ENCODE measurements at regions not wholly inside any gene's neighbourhood (a gene's known extent, or its start where the extent isn't known, plus 50 kb on each side); places are given as distances from the start of the nearest gene placed in this dataset.

GRCh38 chr12:87796961-87797516 lies 232.2 kb downstream of the C12orf50 start:
- no peak overlapping the region for H2BK120ac ChIP-seq (ENCODE audit: low read depth, low read length)
- DNase-seq, result no peak
- no peak overlapping the region for H3K4me2 ChIP-seq (ENCODE audit: low read length)
- H3K79me1 ChIP-seq (ENCODE audit: low read length), result no peaks in the 10 kb centered on the region
- no peak overlapping the region for H2AK5ac ChIP-seq (ENCODE audit: low read length)
- H3K9ac ChIP-seq (ENCODE audit: low read length), result no peak overlapping the region
- no peaks in the 10 kb centered on the region for H3K36me3 ChIP-seq (ENCODE audit: control insufficient read depth, insufficient read depth, low read length)
- no peak overlapping the region for H4K8ac ChIP-seq (ENCODE audit: low read depth, low read length)
- WGBS (ENCODE audit: extremely low coverage, insufficient coverage, low lambda C conversion rate), result no CpG with 5 or more reads among the region's 1 CpG
- H3K27ac ChIP-seq (ENCODE audit: low read depth, low read length), result no peak overlapping the region
- H3K4me1 ChIP-seq (ENCODE audit: control insufficient read depth, low read depth, low read length), result no peaks in the 10 kb centered on the region
- no peak overlapping the region for H2BK5ac ChIP-seq (ENCODE audit: low read length)
- no peak overlapping the region for H3K56ac ChIP-seq (ENCODE audit: low read length)
- H2BK15ac ChIP-seq (replicated peaks; ENCODE audit: low read depth), result no peak overlapping the region
- no peak overlapping the region for H3K18ac ChIP-seq (ENCODE audit: low read length)
- H3K23ac ChIP-seq (ENCODE audit: low read length), result no peak overlapping the region
- H3K27me3 ChIP-seq (ENCODE audit: insufficient read depth, low read length, poor library complexity), result no peaks in the 10 kb centered on the region
- H3K79me2 ChIP-seq (ENCODE audit: control insufficient read depth, insufficient read depth, low read length), result no peaks in the 10 kb centered on the region
- no peak overlapping the region for H4K5ac ChIP-seq (ENCODE audit: low read length)
- H3K4me3 ChIP-seq (ENCODE audit: low read length), result no peak overlapping the region
- H3K4ac ChIP-seq (ENCODE audit: low read depth, low read length), result no peak overlapping the region

GRCh38 chr12:87795555-87795954 lies 233.6 kb downstream of the C12orf50 start:
- Histone ChIP-seq H2AK5ac (ENCODE audit: low read length) (no peak overlapping the region), H3K27me3 (ENCODE audit: insufficient read depth, low read length, poor library complexity) (no peaks in the 10 kb centered on the region), H3K4ac (ENCODE audit: low read depth, low read length) (no peak overlapping the region), H2BK5ac (ENCODE audit: low read length) (no peak overlapping the region), H3K4me2 (ENCODE audit: low read length) (no peak overlapping the region), H3K27ac (ENCODE audit: low read depth, low read length) (no peak overlapping the region), H4K8ac (ENCODE audit: low read depth, low read length) (no peak overlapping the region), H2BK120ac (ENCODE audit: low read depth, low read length) (no peak overlapping the region), H3K36me3 (ENCODE audit: control insufficient read depth, insufficient read depth, low read length) (no peaks in the 10 kb centered on the region), H2BK15ac (replicated peaks; ENCODE audit: low read depth) (no peak overlapping the region), H3K18ac (ENCODE audit: low read length) (no peak overlapping the region), H3K79me1 (ENCODE audit: low read length) (no peaks in the 10 kb centered on the region), H3K56ac (ENCODE audit: low read length) (no peak overlapping the region), H3K4me3 (ENCODE audit: low read length) (no peak overlapping the region), H3K4me1 (ENCODE audit: control insufficient read depth, low read depth, low read length) (no peaks in the 10 kb centered on the region), H4K5ac (ENCODE audit: low read length) (no peak overlapping the region), H3K23ac (ENCODE audit: low read length) (no peak overlapping the region), H3K9ac (ENCODE audit: low read length) (no peak overlapping the region), H3K79me2 (ENCODE audit: control insufficient read depth, insufficient read depth, low read length) (no peaks in the 10 kb centered on the region)
- WGBS (ENCODE audit: extremely low coverage, insufficient coverage, low lambda C conversion rate), result no CpG with 5 or more reads among the region's 2 CpGs
- DNase-seq, result no peak

- Histone ChIP-seq H3K4me3 (ENCODE audit: low read length) (no peak overlapping the region), H3K56ac (ENCODE audit: low read length) (no peak overlapping the region), H3K23ac (ENCODE audit: low read length) (no peak overlapping the region), H2BK15ac (replicated peaks; ENCODE audit: low read depth) (no peak overlapping the region), H2BK5ac (ENCODE audit: low read length) (no peak overlapping the region), H4K8ac (ENCODE audit: low read depth, low read length) (no peak overlapping the region), H3K18ac (ENCODE audit: low read length) (no peak overlapping the region), H3K27me3 (ENCODE audit: insufficient read depth, low read length, poor library complexity) (no peaks in the 10 kb centered on the region), H3K9ac (ENCODE audit: low read length) (no peak overlapping the region), H3K4me2 (ENCODE audit: low read length) (no peak overlapping the region), H3K36me3 (ENCODE audit: control insufficient read depth, insufficient read depth, low read length) (no peaks in the 10 kb centered on the region), H4K5ac (ENCODE audit: low read length) (no peak overlapping the region), H3K79me1 (ENCODE audit: low read length) (no peaks in the 10 kb centered on the region), H3K4ac (ENCODE audit: low read depth, low read length) (no peak overlapping the region), H3K4me1 (ENCODE audit: control insufficient read depth, low read depth, low read length) (no peaks in the 10 kb centered on the region), H2BK120ac (ENCODE audit: low read depth, low read length) (no peak overlapping the region), H2AK5ac (ENCODE audit: low read length) (no peak overlapping the region), H3K27ac (ENCODE audit: low read depth, low read length) (no peak overlapping the region), H3K79me2 (ENCODE audit: control insufficient read depth, insufficient read depth, low read length) (no peaks in the 10 kb centered on the region)
- DNase-seq, result no peak
- no CpG with 5 or more reads among the region's 1 CpG for WGBS (ENCODE audit: extremely low coverage, insufficient coverage, low lambda C conversion rate)
Observed at GRCh38 chr12:87794854-87795253, 234.3 kb downstream of the C12orf50 start.

GRCh38 chr12:87793131-87793530 lies 236.1 kb downstream of the C12orf50 start:
- Histone ChIP-seq H3K27me3 (ENCODE audit: insufficient read depth, low read length, poor library complexity) (no peaks in the 10 kb centered on the region), H3K79me1 (ENCODE audit: low read length) (no peaks in the 10 kb centered on the region), H3K23ac (ENCODE audit: low read length) (no peak overlapping the region), H2BK120ac (ENCODE audit: low read depth, low read length) (no peak overlapping the region), H2BK15ac (replicated peaks; ENCODE audit: low read depth) (no peak overlapping the region), H3K9ac (ENCODE audit: low read length) (no peak overlapping the region), H3K36me3 (ENCODE audit: control insufficient read depth, insufficient read depth, low read length) (no peaks in the 10 kb centered on the region), H3K4me3 (ENCODE audit: low read length) (no peak overlapping the region), H2AK5ac (ENCODE audit: low read length) (no peak overlapping the region), H4K8ac (ENCODE audit: low read depth, low read length) (no peak overlapping the region), H3K4me2 (ENCODE audit: low read length) (no peak overlapping the region), H3K56ac (ENCODE audit: low read length) (no peak overlapping the region), H3K79me2 (ENCODE audit: control insufficient read depth, insufficient read depth, low read length) (no peaks in the 10 kb centered on the region), H3K18ac (ENCODE audit: low read length) (no peak overlapping the region), H3K4ac (ENCODE audit: low read depth, low read length) (no peak overlapping the region), H3K4me1 (ENCODE audit: control insufficient read depth, low read depth, low read length) (no peaks in the 10 kb centered on the region), H4K5ac (ENCODE audit: low read length) (no peak overlapping the region), H2BK5ac (ENCODE audit: low read length) (no peak overlapping the region), H3K27ac (ENCODE audit: low read depth, low read length) (no peak overlapping the region)
- DNase-seq, result no peak
- no CpG with 5 or more reads among the region's 2 CpGs for WGBS (ENCODE audit: extremely low coverage, insufficient coverage, low lambda C conversion rate)

GRCh38 chr12:87784350-87784749 lies 244.9 kb downstream of the C12orf50 start:
- no CpG with 5 or more reads among the region's 21 CpGs for WGBS (ENCODE audit: extremely low coverage, insufficient coverage, low lambda C conversion rate)
- Histone ChIP-seq H2BK15ac (replicated peaks; ENCODE audit: low read depth) (no peak overlapping the region), H3K27ac (ENCODE audit: low read depth, low read length) (no peak overlapping the region), H3K79me2 (ENCODE audit: control insufficient read depth, insufficient read depth, low read length) (no peaks in the 10 kb centered on the region), H2BK120ac (ENCODE audit: low read depth, low read length) (no peak overlapping the region), H3K9ac (ENCODE audit: low read length) (no peak overlapping the region), H2BK5ac (ENCODE audit: low read length) (no peak overlapping the region), H3K4me2 (ENCODE audit: low read length) (no peak overlapping the region), H3K18ac (ENCODE audit: low read length) (no peak overlapping the region), H3K27me3 (ENCODE audit: insufficient read depth, low read length, poor library complexity) (no peaks in the 10 kb centered on the region), H3K4me3 (ENCODE audit: low read length) (no peak overlapping the region), H2AK5ac (ENCODE audit: low read length) (no peak overlapping the region), H4K8ac (ENCODE audit: low read depth, low read length) (no peak overlapping the region), H3K4ac (ENCODE audit: low read depth, low read length) (no peak overlapping the region), H3K36me3 (ENCODE audit: control insufficient read depth, insufficient read depth, low read length) (no peaks in the 10 kb centered on the region), H3K79me1 (ENCODE audit: low read length) (no peaks in the 10 kb centered on the region), H3K4me1 (ENCODE audit: control insufficient read depth, low read depth, low read length) (no peaks in the 10 kb centered on the region), H3K23ac (ENCODE audit: low read length) (no peak overlapping the region), H3K56ac (ENCODE audit: low read length) (no peak overlapping the region), H4K5ac (ENCODE audit: low read length) (no peak overlapping the region)
- no peak for DNase-seq

- H2AK5ac ChIP-seq (ENCODE audit: low read length), result no peak overlapping the region
- H3K4me3 ChIP-seq (ENCODE audit: low read length), result no peak overlapping the region
- H3K9ac ChIP-seq (ENCODE audit: low read length), result no peak overlapping the region
- H3K56ac ChIP-seq (ENCODE audit: low read length), result no peak overlapping the region
- H3K4ac ChIP-seq (ENCODE audit: low read depth, low read length), result no peak overlapping the region
- no peak overlapping the region for H3K18ac ChIP-seq (ENCODE audit: low read length)
- no peak for DNase-seq
- H3K27me3 ChIP-seq (ENCODE audit: insufficient read depth, low read length, poor library complexity), result no peaks in the 10 kb centered on the region
- H4K8ac ChIP-seq (ENCODE audit: low read depth, low read length), result no peak overlapping the region
- no peaks in the 10 kb centered on the region for H3K79me2 ChIP-seq (ENCODE audit: control insufficient read depth, insufficient read depth, low read length)
- H3K79me1 ChIP-seq (ENCODE audit: low read length), result no peaks in the 10 kb centered on the region
- H3K4me1 ChIP-seq (ENCODE audit: control insufficient read depth, low read depth, low read length), result no peaks in the 10 kb centered on the region
- no peak overlapping the region for H2BK15ac ChIP-seq (replicated peaks; ENCODE audit: low read depth)
- H3K36me3 ChIP-seq (ENCODE audit: control insufficient read depth, insufficient read depth, low read length), result no peaks in the 10 kb centered on the region
- no peak overlapping the region for H2BK120ac ChIP-seq (ENCODE audit: low read depth, low read length)
- H3K4me2 ChIP-seq (ENCODE audit: low read length), result no peak overlapping the region
- no CpG with 5 or more reads among the region's 8 CpGs for WGBS (ENCODE audit: extremely low coverage, insufficient coverage, low lambda C conversion rate)
- no peak overlapping the region for H2BK5ac ChIP-seq (ENCODE audit: low read length)
- no peak overlapping the region for H3K27ac ChIP-seq (ENCODE audit: low read depth, low read length)
- H3K23ac ChIP-seq (ENCODE audit: low read length), result no peak overlapping the region
- no peak overlapping the region for H4K5ac ChIP-seq (ENCODE audit: low read length)
Observed at GRCh38 chr12:87783467-87783866, 245.7 kb downstream of the C12orf50 start.

All from mesendoderm (in vitro differentiated cells).